IMR-90 (cell line): ENCODE measurements at regions not wholly inside any gene's neighbourhood (a gene's known extent, or its start where the extent isn't known, plus 50 kb on each side); places are given as distances from the start of the nearest gene placed in this dataset.

ENCODE experiments used
- ATAC-seq: fragments of 200-7000 bp; cut with Tn5 transposase; 2 replicates; pipeline ENCODE4 v1.9.1; 2020; ENCODE audit warnings: low read depth, mild to moderate bottlenecking, moderate library complexity
- BruUV-seq: library from RNA; stranded (reverse); fragments of 400-500 nt; replicated peaks from 2 replicates; lab custom pipeline; 2021; lab: Mats Ljungman, UMichigan
- CTCF ChIA-PET: fragments of 300-600 bp; formaldehyde crosslinking; extraction: SDS; loops from one replicate; lab custom pipeline; 2021; ENCODE audit warnings: antibody characterized with exemption; lab: Yijun Ruan, JAX
- POLR2A ChIA-PET: fragments of 300-600 bp; sonication (Branson Sonifier 250); formaldehyde crosslinking; loops from one replicate; lab custom pipeline; 2022; ENCODE audit warnings: antibody characterized with exemption; ENCODE audit not compliant: unreplicated experiment; lab: Charles Lee
- DNase-seq: peaks from one replicate; pipeline ENCODE4 v3.0.0; 2013
- H2AFZ ChIP-seq: replicated peaks from 2 replicates; pipeline ENCODE3; 2013; ENCODE audit warnings: low read length, mild to moderate bottlenecking; ENCODE audit not compliant: poor library complexity
- H2AK5ac ChIP-seq: 2 replicates; pipeline ENCODE4 v1.6.1; 2013; ENCODE audit warnings: low read depth, low read length, inconsistent platforms
- H2AK9ac ChIP-seq: replicated peaks from 2 replicates; pipeline ENCODE3; 2013; ENCODE audit warnings: mild to moderate bottlenecking, low read depth, low read length, moderate library complexity; ENCODE audit not compliant: poor library complexity
- H2BK120ac ChIP-seq: 2 replicates; pipeline ENCODE4 v1.6.1; 2013; ENCODE audit warnings: low read depth, low read length, inconsistent platforms
- H2BK15ac ChIP-seq: 3 replicates; pipeline ENCODE4 v1.6.1; 2013; ENCODE audit warnings: low read depth, low read length, inconsistent platforms
- H2BK20ac ChIP-seq: 2 replicates; pipeline ENCODE4 v1.6.1; 2013; ENCODE audit warnings: low read depth, mild to moderate bottlenecking, inconsistent platforms, low read length, moderate library complexity
- H2BK5ac ChIP-seq: 2 replicates; pipeline ENCODE4 v1.6.1; 2013; ENCODE audit warnings: mild to moderate bottlenecking, low read depth, low read length, inconsistent platforms; ENCODE audit not compliant: poor library complexity, severe bottlenecking
- H3K14ac ChIP-seq: replicated peaks from 2 replicates; pipeline ENCODE4 v1.6.1; 2013; ENCODE audit warnings: low read depth, low read length, inconsistent platforms
- H3K18ac ChIP-seq: 2 replicates; pipeline ENCODE4 v1.6.1; 2013; ENCODE audit warnings: low read depth, low read length, control low read depth
- H3K23ac ChIP-seq: 2 replicates; pipeline ENCODE4 v1.6.1; 2013; ENCODE audit warnings: low read depth, low read length, inconsistent platforms
- H3K27ac ChIP-seq: 2 replicates; pipeline ENCODE4 v1.5.1; 2013; ENCODE audit warnings: mild to moderate bottlenecking, control low read depth, low read length; ENCODE audit not compliant: insufficient read depth
- H3K27me3 ChIP-seq: 2 replicates; pipeline ENCODE4 v1.6.1; 2013; ENCODE audit warnings: low read length; ENCODE audit not compliant: control insufficient read depth, insufficient read depth
- H3K36me3 ChIP-seq: 2 replicates; pipeline ENCODE4 v1.6.1; 2013; ENCODE audit warnings: low read length, mixed read lengths; ENCODE audit not compliant: control insufficient read depth, insufficient read depth
- H3K4ac ChIP-seq: 2 replicates; pipeline ENCODE4 v1.6.1; 2013; ENCODE audit warnings: low read depth, low read length, inconsistent platforms
- H3K4me1 ChIP-seq: 2 replicates; pipeline ENCODE4 v1.6.1; 2013; ENCODE audit warnings: low read length, mixed read lengths; ENCODE audit not compliant: control insufficient read depth, insufficient read depth
- H3K4me2 ChIP-seq: 2 replicates; pipeline ENCODE4 v1.6.1; 2013; ENCODE audit warnings: low read depth, mild to moderate bottlenecking, control low read depth, low read length, moderate library complexity
- H3K4me3 ChIP-seq: 2 replicates; pipeline ENCODE4 v1.5.1; 2013; ENCODE audit warnings: low read depth, mild to moderate bottlenecking, control low read depth, low read length, moderate library complexity; ENCODE audit not compliant: insufficient read depth
- H3K56ac ChIP-seq: 2 replicates; pipeline ENCODE4 v1.6.1; 2013; ENCODE audit warnings: low read length, inconsistent platforms; ENCODE audit not compliant: insufficient read depth; ENCODE audit errors: extremely low read depth
- H3K79me1 ChIP-seq, 2 experiments: 2 replicates each; pipeline ENCODE4 v1.6.1; 2013; ENCODE audit warnings: low read length in 2 of 2, inconsistent platforms in 1 of 2, low read depth in 1 of 2
- H3K9ac ChIP-seq: 2 replicates; pipeline ENCODE4 v1.6.1; 2013; ENCODE audit warnings: low read depth, low read length, control low read depth
- H3K9me1 ChIP-seq: 2 replicates; pipeline ENCODE4 v1.6.1; 2013; ENCODE audit warnings: low read length, inconsistent platforms; ENCODE audit not compliant: insufficient read depth
- H3K9me3 ChIP-seq: 2 replicates; pipeline ENCODE4 v1.6.1; 2013; ENCODE audit warnings: low read length; ENCODE audit not compliant: control insufficient read depth, insufficient read depth
- H4K20me1 ChIP-seq: 2 replicates; pipeline ENCODE4 v1.6.1; 2013; ENCODE audit warnings: low read length, inconsistent platforms; ENCODE audit not compliant: insufficient read depth
- H4K5ac ChIP-seq: 2 replicates; pipeline ENCODE4 v1.6.1; 2013; ENCODE audit warnings: mild to moderate bottlenecking, low read depth, low read length, control low read depth
- H4K8ac ChIP-seq, 2 experiments: 2 replicates each; pipeline ENCODE4 v1.6.1; 2013; ENCODE audit warnings: low read depth in 2 of 2, low read length in 2 of 2, control low read depth in 1 of 2, inconsistent platforms in 1 of 2
- H4K91ac ChIP-seq: 2 replicates; pipeline ENCODE4 v1.6.1; 2013; ENCODE audit warnings: low read depth, low read length, inconsistent platforms; ENCODE audit not compliant: insufficient read depth
- BHLHE40 ChIP-seq: fragments of 150-350 bp; IDR thresholded peaks from 2 replicates; pipeline ENCODE4 v1.6.1; 2016; ENCODE audit warnings: mild to moderate bottlenecking, low read depth, low read length
- CEBPB ChIP-seq: IDR thresholded peaks from 2 replicates; pipeline ENCODE4 v1.6.1; 2012; ENCODE audit warnings: low read depth, low read length, improper control_type of control experiment
- CTCF ChIP-seq: conservative IDR thresholded peaks from 2 replicates; pipeline ENCODE4 v1.5.1; 2012; ENCODE audit warnings: mild to moderate bottlenecking, low read depth, low read length, improper control_type of control experiment
- FOS ChIP-seq: fragments of 150-350 bp; IDR thresholded peaks from 2 replicates; pipeline ENCODE4 v1.6.1; 2016; ENCODE audit warnings: low read depth, low read length
- POLR2A ChIP-seq: IDR thresholded peaks from 2 replicates; pipeline ENCODE4 v1.6.1; 2012; ENCODE audit warnings: mild to moderate bottlenecking, low read depth, low read length
- RCOR1 ChIP-seq: IDR thresholded peaks from 2 replicates; pipeline ENCODE4 v1.6.1; 2012; ENCODE audit warnings: mild to moderate bottlenecking, low read length, improper control_type of control experiment; ENCODE audit not compliant: insufficient replicate concordance
- RFX5 ChIP-seq: IDR thresholded peaks from 2 replicates; pipeline ENCODE4 v1.8.0; 2012; ENCODE audit warnings: low read depth, mild to moderate bottlenecking, low read length, moderate library complexity
- SMC3 ChIP-seq: fragments of 150-350 bp; IDR thresholded peaks from 2 replicates; pipeline ENCODE4 v1.6.1; 2016; ENCODE audit warnings: low read depth, mild to moderate bottlenecking, antibody characterized with exemption, low read length, moderate library complexity
- USF2 ChIP-seq: fragments of 150-350 bp; IDR thresholded peaks from 2 replicates; pipeline ENCODE4 v1.6.1; 2017; ENCODE audit warnings: mild to moderate bottlenecking, antibody characterized with exemption, low read length, low read depth
- WGBS, 2 experiments: methylation state at CpG; one replicate each; pipeline versions ENCODE4 v1.1.5 to v1.1.7; 2013; ENCODE audit warnings: missing lambda C conversion rate in 2 of 2; ENCODE audit not compliant: insufficient read length in 1 of 2; ENCODE audit errors: extremely low coverage in 2 of 2; 5-methylcytosine and 5-hydroxymethylcytosine counted together
- dilution Hi-C: fragments of 300-500 bp; cut with HindIII; formaldehyde crosslinking; loops from one replicate; pipeline ENCODE4 v1.14.3; 2018; ENCODE audit warnings: low sequenced_read_pairs; ENCODE audit not compliant: unreplicated experiment
- in situ Hi-C: fragments of 300-500 bp; cut with MboI; formaldehyde crosslinking; loops from 3 replicates; pipeline ENCODE4 v1.14.3; 2019; ENCODE audit warnings: low sequenced_read_pairs, inconsistent platforms, mixed read lengths
- intact Hi-C: fragments of 100-400 bp; cut with micrococcal nuclease; formaldehyde crosslinking; loops from 2 replicates; pipeline ENCODE4 v1.10.0; 2022
- TF ChIP-seq, protein P1 (sequence below): fragments of 150-350 bp; IDR thresholded peaks from 2 replicates; pipeline ENCODE4 v1.6.1; 2016; ENCODE audit warnings: low read depth, mild to moderate bottlenecking, low read length, moderate library complexity, borderline replicate concordance

- WGBS, 2 experiments = no CpG with 5 or more reads among the region's 1 CpG
- no peak overlapping the region for H2BK20ac ChIP-seq
- BruUV-seq = no TSS peak
- no peak overlapping the region for H3K9ac ChIP-seq
- dilution Hi-C loops (no loop called here), intact Hi-C loops (no loop called here), in situ Hi-C loops (no loop called here)
- DNase-seq (no peak), ATAC-seq (no peak)
- CTCF ChIA-PET = no interaction called here
- no peak overlapping the region for H3K56ac ChIP-seq
- H3K36me3 ChIP-seq = no peaks in the 10 kb centered on the region
- no peak overlapping the region for H3K4me3 ChIP-seq
- H3K18ac ChIP-seq = no peak overlapping the region
- no peaks in the 10 kb centered on the region for H3K79me1 ChIP-seq
- H3K23ac ChIP-seq = no peak overlapping the region
- no peaks in the 10 kb centered on the region for H3K27me3 ChIP-seq
- TF ChIP-seq USF2 (no peak), POLR2A (no peak), CTCF (no peak), SMC3 (no peak), RFX5 (no peak), CEBPB (no peak), FOS (no peak), RCOR1 (no peak), BHLHE40 (no peak)
- TF ChIP-seq, protein P1, sequence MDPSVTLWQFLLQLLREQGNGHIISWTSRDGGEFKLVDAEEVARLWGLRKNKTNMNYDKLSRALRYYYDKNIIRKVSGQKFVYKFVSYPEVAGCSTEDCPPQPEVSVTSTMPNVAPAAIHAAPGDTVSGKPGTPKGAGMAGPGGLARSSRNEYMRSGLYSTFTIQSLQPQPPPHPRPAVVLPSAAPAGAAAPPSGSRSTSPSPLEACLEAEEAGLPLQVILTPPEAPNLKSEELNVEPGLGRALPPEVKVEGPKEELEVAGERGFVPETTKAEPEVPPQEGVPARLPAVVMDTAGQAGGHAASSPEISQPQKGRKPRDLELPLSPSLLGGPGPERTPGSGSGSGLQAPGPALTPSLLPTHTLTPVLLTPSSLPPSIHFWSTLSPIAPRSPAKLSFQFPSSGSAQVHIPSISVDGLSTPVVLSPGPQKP = no peak
- no peak overlapping the region for H2AK9ac ChIP-seq
- no peak overlapping the region for H2AFZ ChIP-seq
- H2BK5ac ChIP-seq = no peak overlapping the region
- H3K9me3 ChIP-seq = no peaks in the 10 kb centered on the region
- H3K4me2 ChIP-seq = no peak overlapping the region
- H2BK120ac ChIP-seq = no peak overlapping the region
- no peak overlapping the region for H4K91ac ChIP-seq
- no peaks in the 10 kb centered on the region for H4K20me1 ChIP-seq
- no peaks in the 10 kb centered on the region for H3K4me1 ChIP-seq
- no peak overlapping the region for H2BK15ac ChIP-seq
- no peaks in the 10 kb centered on the region for H3K9me1 ChIP-seq
- H3K27ac ChIP-seq = no peak overlapping the region
- H2AK5ac ChIP-seq = no peak overlapping the region
- POLR2A ChIA-PET = no interaction called here
- H4K8ac ChIP-seq = no peak overlapping the region
- H4K5ac ChIP-seq = no peak overlapping the region
- H3K14ac ChIP-seq = no peak overlapping the region
- no peak overlapping the region for H3K4ac ChIP-seq
Measured at GRCh38 chr20:22080985-22081384, 375.5 kb downstream of the PAX1 start.
